HEK293 (cell line): ENCODE measurements at regions not wholly inside any gene's neighbourhood (a gene's known extent, or its start where the extent isn't known, plus 50 kb on each side); places are given as distances from the start of the nearest gene placed in this dataset.

Experiments used
- CTCF ChIA-PET: fragments of 350-600 bp; formaldehyde crosslinking; extraction: SDS; loops from one replicate; lab custom pipeline; 2021; ENCODE audit warnings: antibody characterized with exemption; lab: Yijun Ruan, JAX
- POLR2A ChIA-PET: fragments of 300-600 bp; formaldehyde crosslinking; extraction: SDS; loops from one replicate; lab custom pipeline; 2020; ENCODE audit warnings: antibody characterized with exemption, inconsistent platforms; lab: Yijun Ruan, JAX
- H3K27ac ChIP-seq: fragments of 200-500 bp; sonication (Bioruptor generic); 2 replicates; pipeline ENCODE4 v1.5.1; 2014; ENCODE audit warnings: low read depth, low read length, control low read depth, inconsistent platforms; ENCODE audit errors: extremely low read depth
- H3K36me3 ChIP-seq, 2 experiments: fragments of 200-500 bp in 1 of 2; sonication (Bioruptor generic) in 1 of 2; 1 replicate in 1 of 2; 2 replicates in 1 of 2; pipeline ENCODE4 v1.5.1; 2014 to 2017; ENCODE audit warnings: inconsistent platforms in 2 of 2, low read length in 2 of 2; ENCODE audit not compliant: control insufficient read depth in 2 of 2, insufficient read depth in 1 of 2
- H3K4me1 ChIP-seq: fragments of 200-500 bp; sonication (Bioruptor generic); 2 replicates; pipeline ENCODE4 v1.5.1; 2014; ENCODE audit warnings: mild to moderate bottlenecking, low read length, inconsistent platforms; ENCODE audit not compliant: control insufficient read depth, insufficient read depth
- H3K4me3 ChIP-seq: 2 replicates; pipeline ENCODE4 v1.5.1; 2011; ENCODE audit warnings: low read depth, mild to moderate bottlenecking, control low read depth, low read length, moderate library complexity
- H3K9me3 ChIP-seq: fragments of 200-500 bp; sonication (Bioruptor generic); 2 replicates; pipeline ENCODE4 v1.5.1; 2014; ENCODE audit warnings: low read depth, low read length, inconsistent platforms; ENCODE audit not compliant: control insufficient read depth, insufficient read depth
- ATF2 ChIP-seq: fragments of 450-650 bp; formaldehyde crosslinking; IDR thresholded peaks from 2 replicates; pipeline ENCODE4 v1.5.1; 2016; ENCODE audit warnings: missing biosample characterization, missing genetic modification characterization, low read depth
- BCL11B ChIP-seq: fragments of 450-650 bp; formaldehyde crosslinking; IDR thresholded peaks from 2 replicates; pipeline ENCODE4 v1.5.1; 2016; ENCODE audit warnings: low read depth, missing biosample characterization, missing genetic modification characterization
- GLI4 ChIP-seq: fragments of 450-650 bp; formaldehyde crosslinking; IDR thresholded peaks from 2 replicates; pipeline ENCODE4 v1.5.1; 2016; ENCODE audit warnings: missing biosample characterization, missing genetic modification characterization
- SALL2 ChIP-seq: fragments of 450-650 bp; formaldehyde crosslinking; IDR thresholded peaks from 2 replicates; pipeline ENCODE4 v1.5.0; 2017; ENCODE audit warnings: missing biosample characterization, mild to moderate bottlenecking, missing genetic modification characterization, borderline replicate concordance
- ZBTB44 ChIP-seq: fragments of 450-650 bp; IDR thresholded peaks from 2 replicates; pipeline ENCODE4 v1.5.1; 2018; ENCODE audit warnings: missing biosample characterization, mild to moderate bottlenecking, missing genetic modification characterization
- ZBTB49 ChIP-seq: fragments of 450-650 bp; formaldehyde crosslinking; IDR thresholded peaks from 2 replicates; pipeline ENCODE4 v1.5.1; 2016; ENCODE audit warnings: missing biosample characterization, missing genetic modification characterization, low read depth
- ZFP3 ChIP-seq: fragments of 450-650 bp; formaldehyde crosslinking; IDR thresholded peaks from 2 replicates; pipeline ENCODE4 v1.5.1; 2016; ENCODE audit warnings: low read depth, missing biosample characterization, missing genetic modification characterization
- ZNF146 ChIP-seq: fragments of 450-650 bp; formaldehyde crosslinking; IDR thresholded peaks from 2 replicates; pipeline ENCODE4 v1.5.1; 2016; ENCODE audit warnings: missing biosample characterization, missing genetic modification characterization
- ZNF266 ChIP-seq: fragments of 450-650 bp; formaldehyde crosslinking; IDR thresholded peaks from 2 replicates; pipeline ENCODE4 v1.5.1; 2016; ENCODE audit warnings: missing biosample characterization, missing genetic modification characterization, low read depth
- ZNF274 ChIP-seq, 2 experiments: fragments of 200-500 bp in 1 of 2; fragments of 450-650 bp in 1 of 2; sonication (Bioruptor generic) in 1 of 2; formaldehyde crosslinking in 1 of 2; IDR thresholded peaks; 2 replicates each; pipeline versions ENCODE4 v1.5.1 to v1.6.1; 2014 to 2016; ENCODE audit warnings: borderline replicate concordance in 1 of 2, inconsistent platforms in 1 of 2, low read length in 1 of 2, missing biosample characterization in 1 of 2, missing genetic modification characterization in 1 of 2
- ZNF324 ChIP-seq: fragments of 450-650 bp; formaldehyde crosslinking; IDR thresholded peaks from 2 replicates; pipeline ENCODE4 v1.5.1; 2016; ENCODE audit warnings: missing biosample characterization, missing genetic modification characterization
- ZNF335 ChIP-seq: fragments of 450-650 bp; formaldehyde crosslinking; conservative IDR thresholded peaks from 2 replicates; pipeline ENCODE4 v1.5.1; 2016; ENCODE audit warnings: missing biosample characterization, missing genetic modification characterization
- ZNF362 ChIP-seq: fragments of 450-650 bp; formaldehyde crosslinking; IDR thresholded peaks from 2 replicates; pipeline ENCODE4 v1.5.1; 2016; ENCODE audit warnings: missing biosample characterization, missing genetic modification characterization
- ZNF416 ChIP-seq: fragments of 450-650 bp; formaldehyde crosslinking; IDR thresholded peaks from 2 replicates; pipeline ENCODE4 v1.5.1; 2016; ENCODE audit warnings: missing biosample characterization, missing genetic modification characterization
- ZNF473 ChIP-seq: fragments of 450-650 bp; formaldehyde crosslinking; IDR thresholded peaks from 2 replicates; pipeline ENCODE4 v1.5.1; 2017; ENCODE audit warnings: missing biosample characterization, missing genetic modification characterization
- ZNF521 ChIP-seq: fragments of 450-650 bp; formaldehyde crosslinking; IDR thresholded peaks from 2 replicates; pipeline ENCODE4 v1.5.1; 2017; ENCODE audit warnings: missing biosample characterization, mild to moderate bottlenecking, missing genetic modification characterization
- ZNF544 ChIP-seq: fragments of 450-650 bp; formaldehyde crosslinking; IDR thresholded peaks from 2 replicates; pipeline ENCODE4 v1.5.0; 2017; ENCODE audit warnings: missing biosample characterization, missing genetic modification characterization
- ZNF549 ChIP-seq: fragments of 450-650 bp; IDR thresholded peaks from 2 replicates; pipeline ENCODE4 v1.5.1; 2018; ENCODE audit warnings: missing biosample characterization, missing genetic modification characterization, mild to moderate bottlenecking, inconsistent platforms, moderate library complexity
- ZNF571 ChIP-seq: fragments of 450-650 bp; formaldehyde crosslinking; IDR thresholded peaks from 2 replicates; pipeline ENCODE4 v1.5.0; 2017; ENCODE audit warnings: missing biosample characterization, missing genetic modification characterization
- ZNF623 ChIP-seq: fragments of 450-650 bp; formaldehyde crosslinking; IDR thresholded peaks from 2 replicates; pipeline ENCODE4 v1.5.1; 2016; ENCODE audit warnings: missing biosample characterization, missing genetic modification characterization
- ZNF785 ChIP-seq: fragments of 450-650 bp; formaldehyde crosslinking; IDR thresholded peaks from 2 replicates; pipeline ENCODE4 v1.5.1; 2016; ENCODE audit warnings: missing biosample characterization, missing genetic modification characterization

GRCh38 chr9:8155706-8156105 is 356.1 kb upstream of the DMAC1 start (continued):
- no peak for TF ChIP-seq ZNF571 (tag by site-specific recombination)

GRCh38 chr9:8143677-8144076 is 344.1 kb upstream of the DMAC1 start:
- ChIA-PET POLR2A (no interaction called here), CTCF (interaction anchor here (1.2 kb wide), 1 partner anchor 49 kb away, joined by 3 read pairs; no protein-coding TSS in a partner anchor)
- Histone ChIP-seq H3K9me3 (no peaks in the 10 kb centered on the region), H3K27ac (no peak overlapping the region), H3K36me3 (no peaks in the 10 kb centered on the region), H3K4me3 (no peak overlapping the region), H3K4me1 (no peaks in the 10 kb centered on the region)
- TF ChIP-seq ATF2 (peak; percentile 29; the same call in 1 of the 2 replicates), ZNF473 (tag by site-specific recombination) (no peak)

GRCh38 chr9:8140557-8140956 is 341.0 kb upstream of the DMAC1 start:
- no peak overlapping the region for H3K4me3 ChIP-seq
- POLR2A ChIA-PET, result no interaction called here
- no peaks in the 10 kb centered on the region for H3K9me3 ChIP-seq
- no peak for TF ChIP-seq ZNF416 (tag by site-specific recombination)
- TF ChIP-seq ZBTB49, result no peak
- no peak for TF ChIP-seq ZNF362
- TF ChIP-seq BCL11B (tag by site-specific recombination), result no peak
- no peak for TF ChIP-seq GLI4 (tag by site-specific recombination)
- no peak for TF ChIP-seq ZNF266 (tag by site-specific recombination)
- TF ChIP-seq ZNF274 (IDR thresholded peaks at IDR 0.05; ENCODE audit: low read length), result no peak
- no peak for TF ChIP-seq ZNF274 (tag by site-specific recombination; IDR thresholded peaks at IDR 0.05; ENCODE audit: borderline replicate concordance)
- TF ChIP-seq ZBTB44, result no peak
- no peak for TF ChIP-seq ZNF623
- no peak for TF ChIP-seq SALL2
- TF ChIP-seq ZNF521 (tag by site-specific recombination), result no peak
- no peak for TF ChIP-seq ZNF335 (tag by site-specific recombination)
- TF ChIP-seq ZNF785 (tag by site-specific recombination), result no peak
- TF ChIP-seq ZNF324 (tag by site-specific recombination), result no peak
- no peak for TF ChIP-seq ZFP3 (tag by site-specific recombination)
- TF ChIP-seq ZNF544 (tag by site-specific recombination), result no peak
- no peak for TF ChIP-seq ZNF146
- no peak for TF ChIP-seq ZNF549 (tag by site-specific recombination)
- no peak overlapping the region for H3K27ac ChIP-seq
- CTCF ChIA-PET, result interaction anchor here (0.6 kb wide), 1 partner anchor 837 kb away, joined by 5 read pairs; no protein-coding TSS in a partner anchor
- H3K36me3 ChIP-seq, result no peaks in the 10 kb centered on the region
- no peaks in the 10 kb centered on the region for H3K4me1 ChIP-seq
